HEK293T (cell line): ENCODE measurements at regions not wholly inside any gene's neighbourhood (a gene's known extent, or its start where the extent isn't known, plus 50 kb on each side); places are given as distances from the start of the nearest gene placed in this dataset.

Experiments used
- ARNT ChIP-seq: fragments of 450-650 bp; IDR thresholded peaks from 2 replicates; pipeline ENCODE4 v1.6.1; 2017; ENCODE audit warnings: mild to moderate bottlenecking
- CTBP1 ChIP-seq: fragments of 450-650 bp; IDR thresholded peaks from 2 replicates; pipeline ENCODE4 v1.6.1; 2016; ENCODE audit warnings: borderline replicate concordance
- FOXM1 ChIP-seq: fragments of 450-650 bp; IDR thresholded peaks from 2 replicates; pipeline ENCODE4 v1.6.1; 2017; ENCODE audit warnings: mild to moderate bottlenecking, borderline replicate concordance
- SP1 ChIP-seq: fragments of 450-650 bp; IDR thresholded peaks from 2 replicates; pipeline ENCODE4 v1.6.1; 2017
- TF ChIP-seq, protein P1 (sequence below): fragments of 450-650 bp; IDR thresholded peaks from 2 replicates; pipeline ENCODE4 v1.6.1; 2016

DNA sequence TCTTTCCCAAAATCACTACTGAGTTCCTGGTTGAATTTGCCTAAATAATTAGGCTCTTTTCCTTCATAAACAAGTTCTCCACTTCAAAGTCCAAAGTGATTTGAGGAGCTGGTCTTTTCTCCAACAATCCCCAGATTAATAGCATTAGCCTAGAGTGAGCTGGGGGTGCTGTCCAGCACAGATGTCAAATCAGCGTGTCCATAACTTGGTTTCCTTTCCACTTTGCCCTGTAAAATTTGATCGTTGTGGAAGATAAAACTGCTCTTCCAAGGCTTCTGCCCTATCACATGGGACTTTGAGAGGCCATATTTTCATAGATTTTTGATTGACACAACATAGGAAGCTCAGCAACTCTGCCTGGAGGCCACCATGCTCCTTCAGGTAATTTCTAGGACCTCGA is 134.7 kb upstream of the RORB start:
- TF ChIP-seq CTBP1 (no peak), FOXM1 (no peak), ARNT (no peak), SP1 (no peak)
- TF ChIP-seq, protein P1, sequence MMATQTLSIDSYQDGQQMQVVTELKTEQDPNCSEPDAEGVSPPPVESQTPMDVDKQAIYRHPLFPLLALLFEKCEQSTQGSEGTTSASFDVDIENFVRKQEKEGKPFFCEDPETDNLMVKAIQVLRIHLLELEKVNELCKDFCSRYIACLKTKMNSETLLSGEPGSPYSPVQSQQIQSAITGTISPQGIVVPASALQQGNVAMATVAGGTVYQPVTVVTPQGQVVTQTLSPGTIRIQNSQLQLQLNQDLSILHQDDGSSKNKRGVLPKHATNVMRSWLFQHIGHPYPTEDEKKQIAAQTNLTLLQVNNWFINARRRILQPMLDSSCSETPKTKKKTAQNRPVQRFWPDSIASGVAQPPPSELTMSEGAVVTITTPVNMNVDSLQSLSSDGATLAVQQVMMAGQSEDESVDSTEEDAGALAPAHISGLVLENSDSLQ: no peak
